ENCODE measurements at regions not wholly inside any gene's neighbourhood (a gene's known extent, or its start where the extent isn't known, plus 50 kb on each side); places are given as distances from the start of the nearest gene placed in this dataset.

DNA sequence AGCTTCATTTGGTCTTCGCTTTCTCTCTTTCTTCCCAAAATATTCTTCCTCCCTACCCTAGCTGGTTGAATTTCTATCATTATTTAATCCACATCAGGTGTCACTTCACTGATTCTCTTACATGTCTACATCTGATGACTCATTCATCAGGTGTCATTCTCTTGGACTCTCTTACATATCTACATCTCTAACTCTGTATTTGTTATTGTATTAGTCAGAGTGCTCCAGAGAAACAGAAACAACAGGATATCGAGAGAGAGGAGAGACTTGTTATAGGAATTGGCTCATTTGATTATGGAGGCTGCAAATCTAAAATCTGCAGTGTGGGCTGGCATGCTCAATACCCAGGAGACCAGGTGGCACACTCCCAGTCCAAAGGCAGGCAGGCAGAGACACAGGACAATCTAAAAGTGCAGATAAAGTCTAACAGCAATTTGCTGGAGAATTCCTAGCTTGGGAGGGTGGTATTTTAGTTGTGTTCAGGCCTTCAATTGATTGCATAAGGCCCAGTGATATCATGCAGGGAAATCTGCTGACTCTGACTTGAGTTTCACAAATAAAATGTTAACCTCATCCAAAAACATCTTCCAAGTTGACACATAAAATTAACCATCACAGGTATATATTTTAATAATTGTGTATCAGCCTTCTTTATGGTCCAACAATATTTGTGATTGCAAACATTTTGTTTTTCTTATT lies 541.4 kb upstream of the SLITRK5 start:
- ChIA-PET POLR2A (no interaction called here), CTCF (no interaction called here)
- intact Hi-C loops (cut with micrococcal nuclease; ENCODE audit: unreplicated experiment) (no loop called here), in situ Hi-C loops (cut with HindIII; ENCODE audit: low pct_unique_long_range_greater_than_20kb, low sequenced_read_pairs) (no loop called here)
- no TSS peak for BruUV-seq (replicated peaks)
- no peaks in the 10 kb centered on the region for H3K9me3 ChIP-seq (ENCODE audit: control insufficient read depth, insufficient read depth, low read depth, low read length)
- H3K27me3 ChIP-seq (ENCODE audit: control insufficient read depth, insufficient read depth, low read length) = no peaks in the 10 kb centered on the region
- H3K4me3 ChIP-seq (ENCODE audit: low read depth in 2 of 2, low read length in 2 of 2) = no peak overlapping the region
- H3K4me1 ChIP-seq (ENCODE audit: control insufficient read depth, insufficient read depth, low read length) = no peaks in the 10 kb centered on the region
- no peaks in the 10 kb centered on the region for H3K36me3 ChIP-seq (ENCODE audit: control insufficient read depth, insufficient read depth, low read length)
- DNase-seq (ENCODE audit: low read depth, low spot score) = no peak
- no peak for ATAC-seq
- peak overlapping the region; percentile 23; the same call in 1 of the 2 replicates for H3K27ac ChIP-seq (ENCODE audit: low read length)
- TF ChIP-seq CTCF (IDR thresholded peaks at IDR 0.05) = no peak
- TF ChIP-seq, protein P1, sequence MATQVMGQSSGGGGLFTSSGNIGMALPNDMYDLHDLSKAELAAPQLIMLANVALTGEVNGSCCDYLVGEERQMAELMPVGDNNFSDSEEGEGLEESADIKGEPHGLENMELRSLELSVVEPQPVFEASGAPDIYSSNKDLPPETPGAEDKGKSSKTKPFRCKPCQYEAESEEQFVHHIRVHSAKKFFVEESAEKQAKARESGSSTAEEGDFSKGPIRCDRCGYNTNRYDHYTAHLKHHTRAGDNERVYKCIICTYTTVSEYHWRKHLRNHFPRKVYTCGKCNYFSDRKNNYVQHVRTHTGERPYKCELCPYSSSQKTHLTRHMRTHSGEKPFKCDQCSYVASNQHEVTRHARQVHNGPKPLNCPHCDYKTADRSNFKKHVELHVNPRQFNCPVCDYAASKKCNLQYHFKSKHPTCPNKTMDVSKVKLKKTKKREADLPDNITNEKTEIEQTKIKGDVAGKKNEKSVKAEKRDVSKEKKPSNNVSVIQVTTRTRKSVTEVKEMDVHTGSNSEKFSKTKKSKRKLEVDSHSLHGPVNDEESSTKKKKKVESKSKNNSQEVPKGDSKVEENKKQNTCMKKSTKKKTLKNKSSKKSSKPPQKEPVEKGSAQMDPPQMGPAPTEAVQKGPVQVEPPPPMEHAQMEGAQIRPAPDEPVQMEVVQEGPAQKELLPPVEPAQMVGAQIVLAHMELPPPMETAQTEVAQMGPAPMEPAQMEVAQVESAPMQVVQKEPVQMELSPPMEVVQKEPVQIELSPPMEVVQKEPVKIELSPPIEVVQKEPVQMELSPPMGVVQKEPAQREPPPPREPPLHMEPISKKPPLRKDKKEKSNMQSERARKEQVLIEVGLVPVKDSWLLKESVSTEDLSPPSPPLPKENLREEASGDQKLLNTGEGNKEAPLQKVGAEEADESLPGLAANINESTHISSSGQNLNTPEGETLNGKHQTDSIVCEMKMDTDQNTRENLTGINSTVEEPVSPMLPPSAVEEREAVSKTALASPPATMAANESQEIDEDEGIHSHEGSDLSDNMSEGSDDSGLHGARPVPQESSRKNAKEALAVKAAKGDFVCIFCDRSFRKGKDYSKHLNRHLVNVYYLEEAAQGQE (IDR thresholded peaks at IDR 0.05; ENCODE audit: insufficient read depth in 1 of 2, low read depth in 2 of 2, low read length in 1 of 2) = no peak
- TF ChIP-seq SIN3A (IDR thresholded peaks at IDR 0.05; ENCODE audit: borderline replicate concordance, insufficient read depth, low read depth, low read length) = no peak
- no peak for TF ChIP-seq TCF7L2 (IDR thresholded peaks at IDR 0.05; ENCODE audit: low read depth, low read length)
- TF ChIP-seq POLR2AphosphoS5 (IDR thresholded peaks at IDR 0.05; ENCODE audit: low read depth, low read length) = no peak

GRCh38 chr13:87130423-87130822 lies 540.7 kb upstream of the SLITRK5 start:
- DNase-seq (ENCODE audit: low read depth, low spot score) (no peak), ATAC-seq (no peak)
- POLR2A ChIA-PET = no interaction called here
- in situ Hi-C loops (cut with HindIII; ENCODE audit: low pct_unique_long_range_greater_than_20kb, low sequenced_read_pairs) = no loop called here
- CTCF ChIA-PET = no interaction called here
- Histone ChIP-seq H3K27me3 (ENCODE audit: control insufficient read depth, insufficient read depth, low read length) (no peaks in the 10 kb centered on the region), H3K36me3 (ENCODE audit: control insufficient read depth, insufficient read depth, low read length) (no peaks in the 10 kb centered on the region), H3K27ac (ENCODE audit: low read length) (no peak overlapping the region; the same call in 1 of the 2 replicates), H3K4me1 (ENCODE audit: control insufficient read depth, insufficient read depth, low read length) (no peaks in the 10 kb centered on the region), H3K4me3 (ENCODE audit: low read depth in 2 of 2, low read length in 2 of 2) (no peak overlapping the region), H3K9me3 (ENCODE audit: control insufficient read depth, insufficient read depth, low read depth, low read length) (no peaks in the 10 kb centered on the region)
- BruUV-seq (replicated peaks) = no TSS peak
- TF ChIP-seq POLR2AphosphoS5 (IDR thresholded peaks at IDR 0.05; ENCODE audit: low read depth, low read length) = no peak
- no peak for TF ChIP-seq TCF7L2 (IDR thresholded peaks at IDR 0.05; ENCODE audit: low read depth, low read length)
- no peak for TF ChIP-seq SIN3A (IDR thresholded peaks at IDR 0.05; ENCODE audit: borderline replicate concordance, insufficient read depth, low read depth, low read length)
- TF ChIP-seq, protein P1 (IDR thresholded peaks at IDR 0.05; ENCODE audit: insufficient read depth in 1 of 2, low read depth in 2 of 2, low read length in 1 of 2) = no peak
- TF ChIP-seq CTCF (IDR thresholded peaks at IDR 0.05) = no peak
- intact Hi-C loops (cut with micrococcal nuclease; ENCODE audit: unreplicated experiment) = no loop called here
